ENCODE measurements at regions not wholly inside any gene's neighbourhood (a gene's known extent, or its start where the extent isn't known, plus 50 kb on each side); places are given as distances from the start of the nearest gene placed in this dataset.
"Not testable (repeated sequence)": the region's sequence is repeated elsewhere in the genome, so short reads cannot be mapped to it uniquely, and the experiment has no call there.

GRCh38 chr17:64732336-64733006 is 70.4 kb upstream of the SMURF2 start:
- Histone ChIP-seq H3K27me3 (ENCODE audit: control insufficient read depth, insufficient read depth, low read length) (no peaks in the 10 kb centered on the region), H3K9ac (ENCODE audit: low read depth, low read length) (no peak overlapping the region), H3K4me1 (ENCODE audit: control insufficient read depth, insufficient read depth, low read length) (no peaks in the 10 kb centered on the region), H3K9me3 (ENCODE audit: control insufficient read depth, insufficient read depth, low read length) (no peaks in the 10 kb centered on the region), H3K36me3 (ENCODE audit: control insufficient read depth, insufficient read depth, low read length) (no peaks in the 10 kb centered on the region), H3K27ac (ENCODE audit: low read depth, low read length) (no peak overlapping the region), H3K4me3 (ENCODE audit: low read depth, low read length) (no peak overlapping the region)

- H3K4me3 ChIP-seq (ENCODE audit: low read depth, low read length); H3K9ac ChIP-seq (ENCODE audit: low read depth, low read length); H3K36me3 ChIP-seq (ENCODE audit: control insufficient read depth, insufficient read depth, low read length); H3K27ac ChIP-seq (ENCODE audit: low read depth, low read length); H3K9me3 ChIP-seq (ENCODE audit: control insufficient read depth, insufficient read depth, low read length); H3K27me3 ChIP-seq (ENCODE audit: control insufficient read depth, insufficient read depth, low read length); H3K4me1 ChIP-seq (ENCODE audit: control insufficient read depth, insufficient read depth, low read length): not testable (repeated sequence)
Observed at GRCh38 chr17:64730023-64730422, 67.9 kb upstream of the SMURF2 start.

- H3K9me3 ChIP-seq (ENCODE audit: control insufficient read depth, insufficient read depth, low read length) = no peaks in the 10 kb centered on the region
- H3K9ac ChIP-seq (ENCODE audit: low read depth, low read length) = no peak overlapping the region
- no peaks in the 10 kb centered on the region for H3K36me3 ChIP-seq (ENCODE audit: control insufficient read depth, insufficient read depth, low read length)
- no peaks in the 10 kb centered on the region for H3K27me3 ChIP-seq (ENCODE audit: control insufficient read depth, insufficient read depth, low read length)
- no peak overlapping the region for H3K27ac ChIP-seq (ENCODE audit: low read depth, low read length)
- H3K4me1 ChIP-seq (ENCODE audit: control insufficient read depth, insufficient read depth, low read length) = no peaks in the 10 kb centered on the region
- no peak overlapping the region for H3K4me3 ChIP-seq (ENCODE audit: low read depth, low read length)
Observed at GRCh38 chr17:64729201-64729600, 67.1 kb upstream of the SMURF2 start.

GRCh38 chr17:64728041-64728695 is 66.1 kb upstream of the SMURF2 start:
- Histone ChIP-seq H3K4me3 (ENCODE audit: low read depth, low read length) (no peak overlapping the region), H3K27ac (ENCODE audit: low read depth, low read length) (no peak overlapping the region), H3K9ac (ENCODE audit: low read depth, low read length) (no peak overlapping the region), H3K4me1 (ENCODE audit: control insufficient read depth, insufficient read depth, low read length) (no peaks in the 10 kb centered on the region), H3K27me3 (ENCODE audit: control insufficient read depth, insufficient read depth, low read length) (no peaks in the 10 kb centered on the region), H3K9me3 (ENCODE audit: control insufficient read depth, insufficient read depth, low read length) (no peaks in the 10 kb centered on the region), H3K36me3 (ENCODE audit: control insufficient read depth, insufficient read depth, low read length) (no peaks in the 10 kb centered on the region)

GRCh38 chr17:64726025-64726424 is 63.9 kb upstream of the SMURF2 start:
- not testable (repeated sequence) for H3K36me3 ChIP-seq (ENCODE audit: control insufficient read depth, insufficient read depth, low read length); H3K4me3 ChIP-seq (ENCODE audit: low read depth, low read length); H3K27me3 ChIP-seq (ENCODE audit: control insufficient read depth, insufficient read depth, low read length); H3K9ac ChIP-seq (ENCODE audit: low read depth, low read length); H3K9me3 ChIP-seq (ENCODE audit: control insufficient read depth, insufficient read depth, low read length); H3K4me1 ChIP-seq (ENCODE audit: control insufficient read depth, insufficient read depth, low read length); H3K27ac ChIP-seq (ENCODE audit: low read depth, low read length)

- H3K27me3 ChIP-seq (ENCODE audit: control insufficient read depth, insufficient read depth, low read length); H3K36me3 ChIP-seq (ENCODE audit: control insufficient read depth, insufficient read depth, low read length); H3K27ac ChIP-seq (ENCODE audit: low read depth, low read length); H3K4me1 ChIP-seq (ENCODE audit: control insufficient read depth, insufficient read depth, low read length); H3K9ac ChIP-seq (ENCODE audit: low read depth, low read length); H3K9me3 ChIP-seq (ENCODE audit: control insufficient read depth, insufficient read depth, low read length); H3K4me3 ChIP-seq (ENCODE audit: low read depth, low read length): not testable (repeated sequence)
Observed at GRCh38 chr17:64724246-64724645, 62.1 kb upstream of the SMURF2 start.

GRCh38 chr17:64723781-64724180 is 61.7 kb upstream of the SMURF2 start:
- Histone ChIP-seq H3K4me1 (ENCODE audit: control insufficient read depth, insufficient read depth, low read length) (no peaks in the 10 kb centered on the region), H3K36me3 (ENCODE audit: control insufficient read depth, insufficient read depth, low read length) (no peaks in the 10 kb centered on the region), H3K27ac (ENCODE audit: low read depth, low read length) (no peak overlapping the region), H3K4me3 (ENCODE audit: low read depth, low read length) (no peak overlapping the region), H3K9me3 (ENCODE audit: control insufficient read depth, insufficient read depth, low read length) (no peaks in the 10 kb centered on the region), H3K27me3 (ENCODE audit: control insufficient read depth, insufficient read depth, low read length) (no peaks in the 10 kb centered on the region), H3K9ac (ENCODE audit: low read depth, low read length) (no peak overlapping the region)

- H3K9ac ChIP-seq (ENCODE audit: low read depth, low read length); H3K27me3 ChIP-seq (ENCODE audit: control insufficient read depth, insufficient read depth, low read length); H3K4me1 ChIP-seq (ENCODE audit: control insufficient read depth, insufficient read depth, low read length); H3K27ac ChIP-seq (ENCODE audit: low read depth, low read length); H3K9me3 ChIP-seq (ENCODE audit: control insufficient read depth, insufficient read depth, low read length); H3K4me3 ChIP-seq (ENCODE audit: low read depth, low read length); H3K36me3 ChIP-seq (ENCODE audit: control insufficient read depth, insufficient read depth, low read length): not testable (repeated sequence)
Observed at GRCh38 chr17:64721556-64721955, 59.4 kb upstream of the SMURF2 start.

GRCh38 chr17:64720253-64720652 is 58.1 kb upstream of the SMURF2 start:
- H3K36me3 ChIP-seq (ENCODE audit: control insufficient read depth, insufficient read depth, low read length); H3K4me3 ChIP-seq (ENCODE audit: low read depth, low read length); H3K9ac ChIP-seq (ENCODE audit: low read depth, low read length); H3K9me3 ChIP-seq (ENCODE audit: control insufficient read depth, insufficient read depth, low read length); H3K4me1 ChIP-seq (ENCODE audit: control insufficient read depth, insufficient read depth, low read length); H3K27me3 ChIP-seq (ENCODE audit: control insufficient read depth, insufficient read depth, low read length); H3K27ac ChIP-seq (ENCODE audit: low read depth, low read length): not testable (repeated sequence)

GRCh38 chr17:64719517-64719916 is 57.4 kb upstream of the SMURF2 start:
- H3K27ac ChIP-seq (ENCODE audit: low read depth, low read length); H3K9ac ChIP-seq (ENCODE audit: low read depth, low read length); H3K4me1 ChIP-seq (ENCODE audit: control insufficient read depth, insufficient read depth, low read length); H3K27me3 ChIP-seq (ENCODE audit: control insufficient read depth, insufficient read depth, low read length); H3K36me3 ChIP-seq (ENCODE audit: control insufficient read depth, insufficient read depth, low read length); H3K4me3 ChIP-seq (ENCODE audit: low read depth, low read length); H3K9me3 ChIP-seq (ENCODE audit: control insufficient read depth, insufficient read depth, low read length): not testable (repeated sequence)

GRCh38 chr17:64718816-64719215 is 56.7 kb upstream of the SMURF2 start:
- H3K9ac ChIP-seq (ENCODE audit: low read depth, low read length); H3K27me3 ChIP-seq (ENCODE audit: control insufficient read depth, insufficient read depth, low read length); H3K36me3 ChIP-seq (ENCODE audit: control insufficient read depth, insufficient read depth, low read length); H3K4me3 ChIP-seq (ENCODE audit: low read depth, low read length); H3K4me1 ChIP-seq (ENCODE audit: control insufficient read depth, insufficient read depth, low read length); H3K27ac ChIP-seq (ENCODE audit: low read depth, low read length); H3K9me3 ChIP-seq (ENCODE audit: control insufficient read depth, insufficient read depth, low read length): not testable (repeated sequence)
